HepG2 (cell line): ENCODE measurements at regions not wholly inside any gene's neighbourhood (a gene's known extent, or its start where the extent isn't known, plus 50 kb on each side); places are given as distances from the start of the nearest gene placed in this dataset.

ENCODE experiments used
- ATAC-seq: fragments of 200-7000 bp; cut with Tn5 transposase; 3 replicates; pipeline ENCODE4 v1.9.1; 2020; ENCODE audit warnings: mild to moderate bottlenecking, moderate library complexity
- BruUV-seq: library from RNA; stranded (reverse); fragments of 400-500 nt; replicated peaks from 2 replicates; lab custom pipeline; 2021; lab: Mats Ljungman, UMichigan
- CTCF ChIA-PET: fragments of 300-600 bp; formaldehyde crosslinking; extraction: SDS; loops from one replicate; lab custom pipeline; 2021; ENCODE audit warnings: low total read pairs, inconsistent platforms, low intra/inter-chr PET ratio; lab: Yijun Ruan, JAX
- POLR2A ChIA-PET: fragments of 350-600 bp; sonication (Branson Sonifier 250); formaldehyde crosslinking; loops from one replicate; lab custom pipeline; 2020; ENCODE audit warnings: antibody characterized with exemption, inconsistent platforms; lab: Yijun Ruan, JAX
- DNase-seq: peaks from one replicate; pipeline ENCODE4 v3.0.0-alpha.2; 2015; ENCODE audit warnings: low spot score
- FAIRE-seq: peaks from 3 replicates; lab custom pipeline; 2011; peaks lifted over from hg19 to GRCh38; lab: Jason Lieb, UNC
- H2AFZ ChIP-seq: one replicate; pipeline ENCODE4 v1.6.1; 2011; ENCODE audit warnings: low read length, inconsistent platforms
- H3K27ac ChIP-seq: fragments of 300-600 bp; 3 replicates; pipeline ENCODE4 v1.8.0; 2011; ENCODE audit warnings: mixed run types, mild to moderate bottlenecking, mixed read lengths, low read length, inconsistent platforms; ENCODE audit not compliant: insufficient read depth; ENCODE audit errors: extremely low read length
- H3K27me3 ChIP-seq, 2 experiments: fragments of 200-600 bp in 1 of 2; 2 replicates in 1 of 2; 3 replicates in 1 of 2; pipeline versions ENCODE4 v1.6.0 to v1.8.0; 2011; ENCODE audit warnings: low read length in 2 of 2, mild to moderate bottlenecking in 2 of 2, moderate library complexity in 2 of 2, inconsistent platforms in 1 of 2; ENCODE audit not compliant: insufficient read depth in 2 of 2, control insufficient read depth in 1 of 2
- H3K36me3 ChIP-seq, 2 experiments: fragments of 200-600 bp in 1 of 2; replicated peaks in 1 of 2; 2 replicates in 1 of 2; 3 replicates in 1 of 2; pipeline versions ENCODE4 v1.5.1 to v1.8.0; 2011; ENCODE audit warnings: low read length in 2 of 2, inconsistent platforms in 1 of 2; ENCODE audit not compliant: insufficient read depth in 2 of 2, control insufficient read depth in 1 of 2
- H3K4me1 ChIP-seq: 2 replicates; pipeline ENCODE4 v1.5.1; 2012; ENCODE audit warnings: low read length, inconsistent platforms; ENCODE audit not compliant: insufficient read depth
- H3K4me2 ChIP-seq: 2 replicates; pipeline ENCODE4 v1.6.0; 2011; ENCODE audit warnings: low read depth, low read length, inconsistent platforms
- H3K4me3 ChIP-seq, 3 experiments: fragments of 200-600 bp in 1 of 3; sonication (generic), shearing (Covaris generic) in 1 of 3; replicated peaks in 1 of 3; 2 replicates each; pipeline ENCODE4 v1.5.1; 2011 to 2016; ENCODE audit warnings: low read length in 3 of 3, inconsistent platforms in 2 of 3, low read depth in 2 of 3, mild to moderate bottlenecking in 2 of 3, control low read depth in 1 of 3, mixed read lengths in 1 of 3; ENCODE audit not compliant: insufficient read depth in 1 of 3
- H3K79me2 ChIP-seq: one replicate; pipeline ENCODE4 v1.6.1; 2011; ENCODE audit warnings: low read length, inconsistent platforms; ENCODE audit not compliant: insufficient read depth
- H3K9ac ChIP-seq: 2 replicates; pipeline ENCODE4 v1.6.0; 2011; ENCODE audit warnings: mild to moderate bottlenecking, low read depth, low read length, inconsistent platforms; ENCODE audit not compliant: insufficient read depth
- H3K9me3 ChIP-seq: 2 replicates; pipeline ENCODE4 v1.5.1; 2012; ENCODE audit warnings: mild to moderate bottlenecking, low read length
- H4K20me1 ChIP-seq: 2 replicates; pipeline ENCODE4 v1.6.0; 2011; ENCODE audit warnings: inconsistent platforms, mild to moderate bottlenecking, low read length, moderate library complexity; ENCODE audit not compliant: insufficient read depth
- DNMT1 ChIP-seq: sonication (generic); formaldehyde crosslinking; IDR thresholded peaks from 2 replicates; pipeline ENCODE4 v1.5.1; 2020; ENCODE audit warnings: mild to moderate bottlenecking, missing genetic modification reagents
- E2F1 ChIP-seq: sonication (generic); formaldehyde crosslinking; IDR thresholded peaks from 2 replicates; pipeline ENCODE4 v1.5.0; 2020; ENCODE audit warnings: missing genetic modification reagents
- ETS1 ChIP-seq: sonication (generic); formaldehyde crosslinking; IDR thresholded peaks from 2 replicates; pipeline ENCODE4 v1.4.0; 2020; ENCODE audit warnings: missing genetic modification reagents
- IRF2 ChIP-seq: IDR thresholded peaks from 2 replicates; pipeline ENCODE4 v1.6.1; 2018; ENCODE audit warnings: missing genetic modification reagents, missing compliant biosample characterization
- NFE2 ChIP-seq: sonication (generic); formaldehyde crosslinking; IDR thresholded peaks from 2 replicates; pipeline ENCODE4 v1.4.0; 2020; ENCODE audit warnings: missing genetic modification reagents
- RBFOX2 ChIP-seq: fragments of 200-400 bp; formaldehyde crosslinking; IDR thresholded peaks from 2 replicates; pipeline ENCODE4 v1.6.1; 2017; ENCODE audit warnings: low read depth, mild to moderate bottlenecking, low read length
- SMAD1 ChIP-seq: sonication (generic); formaldehyde crosslinking; IDR thresholded peaks from 2 replicates; pipeline ENCODE4 v1.4.0; 2020; ENCODE audit warnings: missing genetic modification reagents, low read depth, mild to moderate bottlenecking, borderline replicate concordance
- SRSF1 ChIP-seq: fragments of 200-400 bp; formaldehyde crosslinking; optimal IDR thresholded peaks from 2 replicates; pipeline ENCODE3; 2017; ENCODE audit warnings: mild to moderate bottlenecking, low read depth, low read length, moderate library complexity
- ZNF234 ChIP-seq: sonication (generic); formaldehyde crosslinking; conservative IDR thresholded peaks from 2 replicates; pipeline ENCODE4 v1.5.1; 2020; ENCODE audit warnings: mild to moderate bottlenecking, missing genetic modification reagents
- ZNF607 ChIP-seq: sonication (generic); formaldehyde crosslinking; IDR thresholded peaks from 2 replicates; pipeline ENCODE4 v1.5.1; 2020; ENCODE audit warnings: missing genetic modification reagents, mild to moderate bottlenecking, borderline replicate concordance
- ZNF749 ChIP-seq: sonication (generic); formaldehyde crosslinking; IDR thresholded peaks from 2 replicates; pipeline ENCODE4 v1.8.0; 2022; ENCODE audit warnings: mild to moderate bottlenecking, missing genetic modification reagents, moderate library complexity, borderline replicate concordance
- WGBS: methylation state at CpG from one replicate; pipeline ENCODE4 v1.1.6; 2017; ENCODE audit warnings: low lambda C conversion rate; 5-methylcytosine and 5-hydroxymethylcytosine counted together
- in situ Hi-C: cut with HindIII; loops from 2 replicates; pipeline ENCODE4 v1.10.0; 2017; ENCODE audit warnings: low pct_unique_long_range_greater_than_20kb; ENCODE audit not compliant: extremely low pct_ligation_motif_present
- intact Hi-C: fragments of 100-400 bp; cut with micrococcal nuclease; formaldehyde crosslinking; loops from one replicate; pipeline ENCODE4 v1.10.0; 2022; ENCODE audit not compliant: unreplicated experiment
- TF ChIP-seq, protein P1 (sequence below): IDR thresholded peaks from 2 replicates; pipeline ENCODE4 v1.6.1; 2012; ENCODE audit warnings: inconsistent platforms
- TF ChIP-seq, protein P2 (sequence below): sonication (generic); formaldehyde crosslinking; IDR thresholded peaks from 2 replicates; pipeline ENCODE4 v1.5.0; 2020; ENCODE audit warnings: mild to moderate bottlenecking, missing genetic modification reagents
- TF ChIP-seq, protein P3 (sequence below): sonication (generic); formaldehyde crosslinking; conservative IDR thresholded peaks from 2 replicates; pipeline ENCODE4 v1.8.0; 2022; ENCODE audit warnings: missing genetic modification reagents
- TF ChIP-seq, protein P4 (sequence below): IDR thresholded peaks from 2 replicates; pipeline ENCODE4 v1.6.1; 2018; ENCODE audit warnings: missing genetic modification reagents, mild to moderate bottlenecking, missing compliant biosample characterization
- TF ChIP-seq, protein P5 (sequence below): sonication (generic); formaldehyde crosslinking; IDR thresholded peaks from 2 replicates; pipeline ENCODE4 v1.8.1; 2023; ENCODE audit warnings: mild to moderate bottlenecking, missing genetic modification reagents, borderline replicate concordance

GRCh38 chr6:18602931-18603330 lies 215.8 kb downstream of the RNF144B start:
- no peaks in the 10 kb centered on the region for H3K27me3 ChIP-seq
- POLR2A ChIA-PET, result no interaction called here
- no peak for DNase-seq
- no peaks in the 10 kb centered on the region for H3K36me3 ChIP-seq
- H2AFZ ChIP-seq, result no peak overlapping the region
- H3K4me3 ChIP-seq, result no peak overlapping the region
- no peak overlapping the region for H3K4me2 ChIP-seq
- no peaks in the 10 kb centered on the region for H3K9me3 ChIP-seq
- H4K20me1 ChIP-seq, result no peaks in the 10 kb centered on the region
- TF ChIP-seq ZNF749 (CRISPR knock-in tag), result no peak
- TF ChIP-seq E2F1 (CRISPR knock-in tag), result no peak
- TF ChIP-seq, protein P1, sequence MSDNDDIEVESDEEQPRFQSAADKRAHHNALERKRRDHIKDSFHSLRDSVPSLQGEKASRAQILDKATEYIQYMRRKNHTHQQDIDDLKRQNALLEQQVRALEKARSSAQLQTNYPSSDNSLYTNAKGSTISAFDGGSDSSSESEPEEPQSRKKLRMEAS, result no peak
- TF ChIP-seq ETS1, result no peak
- TF ChIP-seq SRSF1, result no peak
- TF ChIP-seq, protein P2, sequence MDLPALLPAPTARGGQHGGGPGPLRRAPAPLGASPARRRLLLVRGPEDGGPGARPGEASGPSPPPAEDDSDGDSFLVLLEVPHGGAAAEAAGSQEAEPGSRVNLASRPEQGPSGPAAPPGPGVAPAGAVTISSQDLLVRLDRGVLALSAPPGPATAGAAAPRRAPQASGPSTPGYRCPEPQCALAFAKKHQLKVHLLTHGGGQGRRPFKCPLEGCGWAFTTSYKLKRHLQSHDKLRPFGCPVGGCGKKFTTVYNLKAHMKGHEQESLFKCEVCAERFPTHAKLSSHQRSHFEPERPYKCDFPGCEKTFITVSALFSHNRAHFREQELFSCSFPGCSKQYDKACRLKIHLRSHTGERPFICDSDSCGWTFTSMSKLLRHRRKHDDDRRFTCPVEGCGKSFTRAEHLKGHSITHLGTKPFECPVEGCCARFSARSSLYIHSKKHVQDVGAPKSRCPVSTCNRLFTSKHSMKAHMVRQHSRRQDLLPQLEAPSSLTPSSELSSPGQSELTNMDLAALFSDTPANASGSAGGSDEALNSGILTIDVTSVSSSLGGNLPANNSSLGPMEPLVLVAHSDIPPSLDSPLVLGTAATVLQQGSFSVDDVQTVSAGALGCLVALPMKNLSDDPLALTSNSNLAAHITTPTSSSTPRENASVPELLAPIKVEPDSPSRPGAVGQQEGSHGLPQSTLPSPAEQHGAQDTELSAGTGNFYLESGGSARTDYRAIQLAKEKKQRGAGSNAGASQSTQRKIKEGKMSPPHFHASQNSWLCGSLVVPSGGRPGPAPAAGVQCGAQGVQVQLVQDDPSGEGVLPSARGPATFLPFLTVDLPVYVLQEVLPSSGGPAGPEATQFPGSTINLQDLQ (CRISPR knock-in tag), result no peak
- TF ChIP-seq, protein P3, sequence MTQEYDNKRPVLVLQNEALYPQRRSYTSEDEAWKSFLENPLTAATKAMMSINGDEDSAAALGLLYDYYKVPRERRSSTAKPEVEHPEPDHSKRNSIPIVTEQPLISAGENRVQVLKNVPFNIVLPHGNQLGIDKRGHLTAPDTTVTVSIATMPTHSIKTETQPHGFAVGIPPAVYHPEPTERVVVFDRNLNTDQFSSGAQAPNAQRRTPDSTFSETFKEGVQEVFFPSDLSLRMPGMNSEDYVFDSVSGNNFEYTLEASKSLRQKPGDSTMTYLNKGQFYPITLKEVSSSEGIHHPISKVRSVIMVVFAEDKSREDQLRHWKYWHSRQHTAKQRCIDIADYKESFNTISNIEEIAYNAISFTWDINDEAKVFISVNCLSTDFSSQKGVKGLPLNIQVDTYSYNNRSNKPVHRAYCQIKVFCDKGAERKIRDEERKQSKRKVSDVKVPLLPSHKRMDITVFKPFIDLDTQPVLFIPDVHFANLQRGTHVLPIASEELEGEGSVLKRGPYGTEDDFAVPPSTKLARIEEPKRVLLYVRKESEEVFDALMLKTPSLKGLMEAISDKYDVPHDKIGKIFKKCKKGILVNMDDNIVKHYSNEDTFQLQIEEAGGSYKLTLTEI (CRISPR knock-in tag), result no peak
- no peak for TF ChIP-seq ZNF607 (CRISPR knock-in tag)
- TF ChIP-seq, protein P4, sequence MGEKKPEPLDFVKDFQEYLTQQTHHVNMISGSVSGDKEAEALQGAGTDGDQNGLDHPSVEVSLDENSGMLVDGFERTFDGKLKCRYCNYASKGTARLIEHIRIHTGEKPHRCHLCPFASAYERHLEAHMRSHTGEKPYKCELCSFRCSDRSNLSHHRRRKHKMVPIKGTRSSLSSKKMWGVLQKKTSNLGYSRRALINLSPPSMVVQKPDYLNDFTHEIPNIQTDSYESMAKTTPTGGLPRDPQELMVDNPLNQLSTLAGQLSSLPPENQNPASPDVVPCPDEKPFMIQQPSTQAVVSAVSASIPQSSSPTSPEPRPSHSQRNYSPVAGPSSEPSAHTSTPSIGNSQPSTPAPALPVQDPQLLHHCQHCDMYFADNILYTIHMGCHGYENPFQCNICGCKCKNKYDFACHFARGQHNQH (CRISPR knock-in tag), result no peak
- no peak for TF ChIP-seq RBFOX2
- TF ChIP-seq, protein P5, sequence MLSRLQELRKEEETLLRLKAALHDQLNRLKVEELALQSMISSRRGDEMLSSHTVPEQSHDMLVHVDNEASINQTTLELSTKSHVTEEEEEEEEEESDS (CRISPR knock-in tag), result no peak
- no peak for TF ChIP-seq SMAD1 (CRISPR knock-in tag)
- no peak for TF ChIP-seq IRF2
- no peak for TF ChIP-seq NFE2
- TF ChIP-seq ZNF234 (CRISPR knock-in tag), result no peak
- no peak for TF ChIP-seq DNMT1
- TF ChIP-seq, all 625 proteins: peak for 0
- FAIRE-seq (no peak), ATAC-seq (no peak)
- no peaks in the 10 kb centered on the region for H3K79me2 ChIP-seq
- no peak overlapping the region for H3K9ac ChIP-seq
- no peak overlapping the region for H3K27ac ChIP-seq
- WGBS, result 95% methylated on average over 2 of the region's 2 CpGs
- in situ Hi-C loops (no loop called here), intact Hi-C loops (no loop called here)
- CTCF ChIA-PET, result no interaction called here
- no TSS peak for BruUV-seq
- H3K4me1 ChIP-seq, result no peaks in the 10 kb centered on the region
